Stimulated activated CD4-positive, alpha-beta T cell treated with anti-CD3 and anti-CD28 coated beads, Interleukin-12 subunit alpha, Interleukin-12 subunit beta, amount 100 ng/mL, for 48 hours (primary cell): ENCODE measurements at regions not wholly inside any gene's neighbourhood (a gene's known extent, or its start where the extent isn't known, plus 50 kb on each side); places are given as distances from the start of the nearest gene placed in this dataset.

ENCODE experiments used
- DNase-seq, 3 donors: peaks; one replicate each; pipeline ENCODE4 v3.0.0-alpha.2; 2020; ENCODE audit warnings: low read depth in 2 of 3, low spot score in 1 of 3

DNA sequence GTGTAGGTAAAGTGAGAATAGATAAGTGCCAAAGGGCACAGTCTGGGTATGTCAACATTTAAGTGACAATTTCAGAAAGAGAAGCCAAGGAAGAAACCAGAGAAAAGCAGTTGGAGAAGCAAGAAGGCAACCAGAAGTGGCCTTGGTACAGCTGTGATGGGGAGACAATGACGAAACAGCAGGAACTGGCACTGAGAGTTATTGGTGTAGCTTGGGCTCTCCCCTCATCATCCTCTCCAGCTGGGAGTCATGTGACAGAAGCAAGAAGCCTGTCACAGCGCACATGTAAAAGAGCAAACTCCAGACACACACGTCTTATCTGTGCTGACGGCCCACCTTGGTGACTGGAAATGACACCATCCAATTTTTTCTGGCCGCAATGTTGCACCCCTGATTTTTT lies 203.3 kb upstream of the NUDT4 start:
- DNase-seq = no peak

- DNase-seq = no peak
These were observed 201.6 kb upstream of the NUDT4 start for GRCh38 chr12:93176165-93176564.

- no peak for DNase-seq
These were observed 201.1 kb upstream of the NUDT4 start for GRCh38 chr12:93176610-93177126.

- DNase-seq = no peak
These were observed 200.2 kb upstream of the NUDT4 start for GRCh38 chr12:93177208-93178153.

- DNase-seq = no peak
These were observed 199.4 kb upstream of the NUDT4 start for GRCh38 chr12:93178154-93178878.

DNA sequence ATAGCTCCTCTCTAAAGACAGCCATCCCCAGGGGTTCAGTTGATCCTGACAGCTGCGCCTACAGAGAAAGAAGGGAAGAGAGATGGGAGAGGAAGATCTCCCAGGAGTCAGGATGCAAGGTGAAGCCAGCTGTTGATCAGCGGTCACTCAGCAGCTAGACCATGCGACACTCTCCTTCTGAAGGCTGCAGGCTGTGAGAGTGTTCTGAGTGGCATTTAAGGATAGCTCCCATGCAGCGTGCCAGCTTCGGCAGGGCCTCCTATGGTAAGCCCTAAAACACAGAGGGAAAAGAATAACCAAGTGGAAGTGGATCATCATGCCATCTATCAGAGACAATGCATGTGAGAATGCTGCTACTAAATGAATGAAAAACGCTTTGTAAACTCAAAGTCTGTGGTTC lies 197.9 kb upstream of the NUDT4 start:
- no peak for DNase-seq

GRCh38 chr12:93180566-93180965 lies 197.2 kb upstream of the NUDT4 start:
- no peak for DNase-seq

DNA sequence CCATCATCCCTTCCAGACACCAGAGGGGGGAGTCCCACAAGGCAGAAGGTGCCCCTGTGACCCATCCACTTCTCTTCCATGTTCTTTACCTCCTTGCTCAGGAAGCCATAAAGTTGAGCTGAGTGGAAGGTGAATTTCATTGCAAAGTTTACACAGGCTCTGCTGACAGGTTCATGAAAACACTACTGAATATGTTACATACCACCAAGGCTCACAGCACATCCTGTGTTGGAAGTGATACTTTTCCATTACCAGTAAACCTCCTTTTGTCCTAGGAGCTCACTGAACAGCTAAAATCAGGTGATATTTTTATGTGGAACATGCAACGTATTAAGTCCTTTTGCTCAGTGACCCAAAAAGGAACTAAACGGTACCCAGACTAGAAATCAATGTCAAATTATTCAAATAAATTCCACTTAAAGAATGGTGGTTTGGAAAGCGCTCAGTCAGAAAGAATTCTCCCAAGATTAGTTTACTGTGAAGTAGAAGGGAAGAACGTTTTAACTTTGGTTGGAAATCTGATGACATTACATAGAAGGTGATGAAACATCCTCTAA lies 196.2 kb upstream of the NUDT4 start:
- no peak for DNase-seq

DNA sequence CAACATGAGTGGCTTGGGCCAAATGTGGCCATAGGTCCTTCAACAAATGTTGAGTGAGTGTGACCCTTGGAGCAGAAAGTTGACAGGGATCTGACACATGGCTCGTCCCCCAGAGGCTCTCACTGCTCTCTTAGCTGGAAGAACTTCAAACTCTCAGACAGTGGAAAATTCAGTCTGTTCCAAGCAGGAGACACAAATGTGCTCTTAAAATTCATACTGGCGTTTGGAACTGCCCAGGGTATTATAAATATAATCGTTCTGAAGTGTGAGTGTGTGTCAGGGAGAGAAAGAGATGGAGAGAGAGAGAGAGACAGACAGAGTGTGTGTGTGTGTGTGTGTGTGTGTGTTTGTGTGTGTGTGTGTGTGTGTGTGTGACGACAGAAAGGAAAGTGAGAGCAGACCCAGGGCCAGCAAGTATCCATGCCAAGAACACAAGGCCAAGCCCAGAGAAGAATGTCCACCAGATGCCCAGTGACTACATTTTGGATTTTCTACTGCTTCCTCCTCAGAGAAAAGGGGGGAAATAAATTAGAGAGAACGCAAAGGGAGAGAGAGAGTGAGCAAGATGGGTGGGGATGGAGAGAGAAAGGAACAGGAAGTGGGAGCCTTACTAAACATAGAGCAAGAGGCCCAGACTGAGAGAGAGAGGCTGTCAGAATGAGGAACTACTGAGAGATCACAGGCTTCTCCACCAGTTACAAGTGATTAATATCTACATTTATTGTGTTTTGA lies 193.6 kb upstream of the NUDT4 start:
- DNase-seq = no peak

DNA sequence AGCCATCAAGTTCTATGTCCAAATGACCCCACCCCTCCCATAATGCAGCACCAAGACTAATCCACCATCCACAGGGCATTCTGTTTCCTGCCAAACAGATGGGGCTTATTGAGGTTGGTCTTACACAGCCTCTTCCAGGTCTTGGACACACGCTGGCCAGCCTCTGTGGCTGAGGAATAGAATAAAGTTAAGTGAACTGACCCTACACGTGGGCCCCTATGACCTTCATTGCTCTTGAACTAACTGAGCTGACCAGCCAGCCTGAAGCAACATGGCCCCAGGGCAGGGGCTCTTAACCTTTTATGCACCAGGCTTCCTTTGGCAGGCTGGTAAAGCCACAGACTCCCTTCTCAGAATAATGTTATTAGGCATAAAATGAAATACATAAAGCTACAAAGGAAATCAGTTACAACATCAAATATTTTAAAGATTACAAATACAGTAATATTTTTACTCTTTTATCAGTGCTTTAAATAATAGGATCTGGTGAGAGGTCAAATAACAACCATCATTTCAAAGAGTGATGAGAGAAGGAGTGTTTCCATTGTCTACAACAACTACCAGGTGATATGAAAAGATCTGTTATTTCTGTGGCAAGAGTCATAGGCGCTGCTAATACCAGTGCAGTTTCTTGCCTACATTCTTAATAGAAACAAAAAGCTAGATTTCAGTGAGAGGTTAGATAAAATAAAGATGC lies 192.9 kb upstream of the NUDT4 start:
- DNase-seq = no peak

DNA sequence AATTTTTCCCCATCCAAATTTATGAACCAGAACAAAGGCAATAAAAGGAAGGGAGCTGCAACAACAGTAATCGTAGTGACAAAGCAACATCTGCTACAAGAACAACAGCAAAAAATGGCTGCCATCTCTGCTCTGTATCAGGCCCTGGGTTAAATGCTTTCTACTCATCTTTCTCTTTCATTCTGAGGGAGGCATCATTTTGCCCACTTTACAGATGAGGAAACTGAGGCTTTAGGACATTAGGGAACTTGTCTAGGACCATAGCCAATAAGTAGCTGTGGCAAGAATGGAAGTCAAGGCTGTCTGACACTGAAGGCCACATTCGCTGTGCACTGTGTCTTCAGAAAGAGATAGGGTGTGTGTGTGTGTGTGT lies 192.4 kb upstream of the NUDT4 start:
- no peak for DNase-seq

DNA sequence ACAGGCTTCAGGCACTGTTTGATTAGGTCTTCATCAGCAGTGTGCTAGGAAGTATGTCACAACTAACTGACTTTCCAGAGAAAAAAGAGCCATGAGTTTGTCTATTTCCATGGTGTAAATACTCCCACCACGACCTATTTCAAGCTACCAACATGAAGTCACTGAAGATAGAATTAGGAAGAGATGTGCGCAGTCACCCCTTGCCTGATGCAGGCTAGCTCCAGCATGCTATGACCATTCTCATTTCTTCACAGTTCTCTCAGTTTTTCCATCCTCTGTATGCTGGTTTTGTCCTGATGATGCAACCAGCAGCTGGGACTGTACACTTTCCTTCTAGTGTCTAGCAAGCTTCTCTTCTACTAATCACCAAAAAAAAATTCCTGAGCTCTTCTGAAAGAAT lies 191.6 kb upstream of the NUDT4 start:
- no peak for DNase-seq

GRCh38 chr12:93186621-93187020 lies 191.1 kb upstream of the NUDT4 start:
- no peak for DNase-seq

- no peak for DNase-seq
These were observed 186.3 kb upstream of the NUDT4 start for GRCh38 chr12:93191423-93191822.

DNA sequence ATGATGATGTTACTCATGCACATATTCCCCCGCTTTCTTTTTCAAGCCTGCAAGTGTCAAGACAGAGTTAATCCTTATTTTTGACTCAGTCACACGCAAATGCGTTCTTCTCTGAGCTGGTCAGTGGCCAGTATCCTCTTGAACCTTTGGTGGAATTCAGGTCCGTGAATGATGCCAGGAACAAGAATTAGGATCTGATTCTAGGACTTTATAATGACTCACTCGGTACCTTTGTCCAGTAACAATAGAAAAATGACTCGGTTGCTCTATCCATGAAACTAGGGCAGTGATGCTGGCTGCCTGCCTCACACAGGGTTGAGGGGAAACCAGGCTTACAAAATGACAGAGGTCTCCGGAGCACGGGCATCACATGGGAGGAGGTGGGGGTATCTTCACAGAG lies 185.8 kb upstream of the NUDT4 start:
- DNase-seq = no peak

- no peak for DNase-seq
These were observed 184.8 kb upstream of the NUDT4 start for GRCh38 chr12:93192878-93193277.

DNA sequence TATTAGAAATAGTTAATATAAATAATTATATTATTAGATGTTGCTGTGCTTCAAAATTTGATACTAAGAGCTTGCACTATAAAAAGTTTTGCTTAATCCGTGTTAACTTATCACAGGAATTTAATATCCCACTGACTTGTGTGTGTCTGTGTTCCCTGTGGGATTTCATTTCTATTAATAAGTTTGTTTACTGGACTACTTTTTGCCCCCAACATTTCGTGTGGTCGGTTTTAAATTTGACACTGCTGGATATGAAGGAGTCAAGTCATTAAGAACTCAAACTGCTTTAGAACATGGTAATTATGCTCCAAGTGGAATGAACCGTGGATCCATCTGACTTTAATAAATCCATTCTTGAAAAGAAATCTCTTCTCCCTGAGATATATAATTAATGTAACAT lies 182.2 kb upstream of the NUDT4 start:
- no peak for DNase-seq

GRCh38 chr12:93197067-93197593 lies 180.6 kb upstream of the NUDT4 start:
- no peak for DNase-seq

DNA sequence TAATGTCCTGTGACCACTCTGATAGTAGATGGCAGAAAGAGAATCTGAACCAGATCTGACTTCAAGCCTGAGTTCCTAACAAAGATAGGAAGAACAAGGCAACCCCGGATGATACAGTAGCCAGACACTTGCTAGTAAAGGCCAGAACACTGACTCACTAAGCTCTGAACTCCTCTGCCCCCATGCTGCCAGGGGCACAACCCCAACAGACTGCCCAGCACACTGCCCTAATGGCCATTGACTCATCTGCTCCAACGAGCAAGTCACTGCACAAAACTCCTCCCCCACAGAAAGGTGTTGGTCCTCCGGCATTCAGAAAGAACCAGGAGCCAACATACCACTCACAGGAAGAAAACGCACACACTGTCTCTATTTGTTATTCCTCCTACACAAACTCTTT lies 179.6 kb upstream of the NUDT4 start:
- no peak for DNase-seq

DNA sequence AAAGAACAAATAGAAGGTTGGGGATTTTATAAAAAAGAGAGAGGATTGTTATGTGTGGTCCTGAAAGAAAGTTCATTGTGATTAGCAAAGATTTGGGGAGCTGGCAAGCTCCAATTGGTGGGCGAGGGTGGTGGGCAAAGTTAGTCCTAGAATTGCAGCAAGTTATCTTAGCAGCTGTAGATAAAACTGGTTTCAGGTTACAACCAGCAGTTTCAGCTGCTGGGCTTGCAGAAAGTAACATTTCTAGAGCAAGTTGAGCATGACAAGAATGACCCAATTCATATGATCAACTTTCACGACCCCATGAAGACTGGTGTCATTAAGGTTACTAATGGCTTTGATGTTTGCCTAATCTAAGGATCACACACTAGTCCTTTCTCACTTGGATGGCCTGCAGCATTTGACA lies 177.9 kb upstream of the NUDT4 start:
- no peak for DNase-seq
